ENCODE measurements at regions not wholly inside any gene's neighbourhood (a gene's known extent, or its start where the extent isn't known, plus 50 kb on each side); places are given as distances from the start of the nearest gene placed in this dataset.

- TF ChIP-seq, protein P1, sequence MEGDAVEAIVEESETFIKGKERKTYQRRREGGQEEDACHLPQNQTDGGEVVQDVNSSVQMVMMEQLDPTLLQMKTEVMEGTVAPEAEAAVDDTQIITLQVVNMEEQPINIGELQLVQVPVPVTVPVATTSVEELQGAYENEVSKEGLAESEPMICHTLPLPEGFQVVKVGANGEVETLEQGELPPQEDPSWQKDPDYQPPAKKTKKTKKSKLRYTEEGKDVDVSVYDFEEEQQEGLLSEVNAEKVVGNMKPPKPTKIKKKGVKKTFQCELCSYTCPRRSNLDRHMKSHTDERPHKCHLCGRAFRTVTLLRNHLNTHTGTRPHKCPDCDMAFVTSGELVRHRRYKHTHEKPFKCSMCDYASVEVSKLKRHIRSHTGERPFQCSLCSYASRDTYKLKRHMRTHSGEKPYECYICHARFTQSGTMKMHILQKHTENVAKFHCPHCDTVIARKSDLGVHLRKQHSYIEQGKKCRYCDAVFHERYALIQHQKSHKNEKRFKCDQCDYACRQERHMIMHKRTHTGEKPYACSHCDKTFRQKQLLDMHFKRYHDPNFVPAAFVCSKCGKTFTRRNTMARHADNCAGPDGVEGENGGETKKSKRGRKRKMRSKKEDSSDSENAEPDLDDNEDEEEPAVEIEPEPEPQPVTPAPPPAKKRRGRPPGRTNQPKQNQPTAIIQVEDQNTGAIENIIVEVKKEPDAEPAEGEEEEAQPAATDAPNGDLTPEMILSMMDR (IDR thresholded peaks at IDR 0.05) = no peak
- no peak for TF ChIP-seq POLR2A (IDR thresholded peaks at IDR 0.05)
Observed at GRCh38 chr1:219489636-219490035, 123.3 kb downstream of the ZC3H11B start.
